ENCODE measurements at regions not wholly inside any gene's neighbourhood (a gene's known extent, or its start where the extent isn't known, plus 50 kb on each side); places are given as distances from the start of the nearest gene placed in this dataset.
"Not testable (repeated sequence)": the region's sequence is repeated elsewhere in the genome, so short reads cannot be mapped to it uniquely, and the experiment has no call there.

DNA sequence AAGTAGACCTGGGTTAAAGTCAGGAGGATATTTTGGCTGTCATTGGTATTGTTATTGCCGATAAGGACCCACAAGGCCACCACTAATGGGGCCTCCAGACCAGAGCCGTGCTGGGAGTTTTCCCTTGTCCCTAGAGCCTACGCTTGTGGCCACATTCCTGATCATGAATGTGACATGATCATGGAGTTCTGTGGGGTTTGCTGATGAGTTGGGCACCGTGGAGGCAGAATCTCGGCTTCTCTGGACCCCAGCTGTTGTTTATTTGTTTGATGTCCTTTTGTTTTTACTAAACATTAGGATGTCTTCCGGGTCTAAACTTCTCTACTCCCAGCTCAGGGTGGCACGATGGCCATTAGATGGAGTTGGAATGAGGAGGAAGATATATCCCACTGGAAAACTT, 74.9 kb upstream of the TMPRSS2 start:
- no peak for ATAC-seq
- peak in 1 of 2 donors; percentile 5 for DNase-seq
- intact Hi-C loops (cut with DNase I, micrococcal nuclease) = loop anchor here in 1 of 2 donors (10.0 kb wide), 1 partner anchor 58 kb away; no protein-coding TSS in a partner anchor

DNA sequence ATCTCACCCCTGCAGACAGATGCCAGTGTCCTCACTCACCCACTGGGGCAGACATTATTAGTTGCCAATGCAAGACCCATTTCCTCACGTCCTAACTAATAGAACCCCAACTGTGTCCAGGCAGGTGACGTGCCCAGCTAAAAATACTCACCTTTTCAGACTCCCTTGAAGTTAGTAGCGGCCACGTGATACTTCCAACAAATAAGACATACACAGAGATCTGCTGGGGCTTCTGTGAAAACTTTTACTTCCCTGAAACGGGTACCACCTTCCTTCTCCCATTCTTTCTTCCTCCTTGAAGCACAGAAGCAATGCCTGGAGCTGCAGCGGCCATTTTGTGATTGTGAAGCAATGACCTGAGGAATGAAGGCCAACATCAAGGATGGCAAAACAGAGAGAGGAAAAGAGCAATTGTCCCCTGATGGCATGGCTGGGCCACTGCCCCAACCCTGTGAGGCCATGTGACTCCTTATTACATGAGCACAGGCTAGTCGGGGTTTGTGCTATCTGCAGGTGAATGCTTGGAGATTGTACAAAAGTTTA, 74.4 kb upstream of the TMPRSS2 start:
- intact Hi-C loops (cut with DNase I, micrococcal nuclease) = loop anchor here in 1 of 2 donors (10.0 kb wide), 1 partner anchor 58 kb away; no protein-coding TSS in a partner anchor
- DNase-seq (peak in 1 of 2 donors; percentile 4), ATAC-seq (no peak)

DNA sequence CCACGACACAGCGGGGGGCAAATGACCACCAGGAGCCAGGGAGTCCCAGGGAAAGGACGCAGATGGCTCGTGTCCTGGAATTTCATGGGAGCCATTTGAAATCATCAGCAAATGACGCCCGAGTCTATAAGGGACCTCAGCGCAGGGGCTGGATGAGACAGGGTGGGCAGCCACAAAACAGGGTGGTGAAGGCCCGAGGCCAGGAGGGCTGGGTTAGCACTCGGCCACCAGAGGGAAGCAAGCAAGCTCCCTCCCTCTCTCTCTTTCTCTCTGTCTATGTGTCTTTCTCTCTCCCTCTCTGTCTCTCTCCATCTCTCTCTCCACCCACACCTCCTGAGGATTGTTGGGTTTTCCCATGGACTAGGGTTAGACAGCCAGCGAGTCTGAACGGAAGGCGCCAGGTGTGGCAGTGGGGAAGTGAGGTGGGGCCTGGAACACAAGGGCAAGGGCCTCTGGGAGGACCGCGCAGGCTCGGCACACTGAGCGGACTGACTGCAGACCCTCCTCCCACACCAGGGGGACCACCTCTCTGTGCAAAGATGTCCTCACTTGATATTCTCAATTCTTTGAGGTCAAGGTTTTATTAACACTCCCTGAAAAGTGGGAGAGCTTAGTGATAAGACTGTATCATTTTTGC, 73.8 kb upstream of the TMPRSS2 start:
- peak; percentile 41 for ATAC-seq
- intact Hi-C loops (cut with DNase I, micrococcal nuclease) = loop anchor here in 1 of 2 donors (10.0 kb wide), 1 partner anchor 57 kb away; no protein-coding TSS in a partner anchor
- DNase-seq = peak; percentile 60 to 68

DNA sequence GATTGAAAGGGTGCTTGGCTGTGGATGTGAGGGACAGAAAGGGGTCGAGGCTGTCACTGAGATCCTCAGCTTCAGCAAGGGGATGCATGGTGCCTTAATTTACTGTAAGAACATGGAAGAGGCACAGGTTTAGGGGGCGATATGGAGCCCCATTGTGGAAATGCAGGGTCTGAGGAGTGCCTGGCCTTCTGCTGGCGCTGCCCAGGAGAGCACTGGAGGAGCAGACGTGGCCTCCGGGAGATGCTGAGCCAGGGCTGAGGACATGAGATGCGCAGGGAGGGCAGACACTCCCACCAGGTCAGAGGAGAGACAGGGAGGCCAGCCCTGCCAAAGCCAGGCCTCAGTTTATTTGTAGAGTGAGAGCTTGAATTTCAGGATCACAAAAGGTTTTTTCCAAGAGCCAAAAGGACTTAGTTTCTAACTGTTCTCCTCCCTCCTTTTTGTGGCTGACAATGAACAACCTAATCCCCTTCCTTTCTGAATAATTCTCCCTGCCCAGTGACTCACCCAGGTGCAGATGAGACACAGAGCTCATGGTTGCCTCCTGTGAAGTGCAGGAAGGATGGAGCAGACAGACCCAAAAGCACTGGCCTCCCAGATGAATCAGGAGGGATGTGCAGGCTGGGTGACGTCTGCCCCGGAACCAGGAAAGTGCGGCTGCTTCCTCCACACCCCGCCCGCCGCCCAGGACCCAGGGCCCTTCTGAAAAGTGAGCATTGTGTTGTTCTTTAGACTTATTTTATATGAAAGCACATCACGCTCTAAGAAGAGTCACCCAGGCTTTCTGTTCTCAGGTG, 73.0 kb upstream of the TMPRSS2 start:
- peak; percentile 82 for DNase-seq
- peak; percentile 68 for ATAC-seq
- intact Hi-C loops (cut with DNase I, micrococcal nuclease) = loop anchor here in 1 of 2 donors (10.0 kb wide), 1 partner anchor 56 kb away; no protein-coding TSS in a partner anchor

DNA sequence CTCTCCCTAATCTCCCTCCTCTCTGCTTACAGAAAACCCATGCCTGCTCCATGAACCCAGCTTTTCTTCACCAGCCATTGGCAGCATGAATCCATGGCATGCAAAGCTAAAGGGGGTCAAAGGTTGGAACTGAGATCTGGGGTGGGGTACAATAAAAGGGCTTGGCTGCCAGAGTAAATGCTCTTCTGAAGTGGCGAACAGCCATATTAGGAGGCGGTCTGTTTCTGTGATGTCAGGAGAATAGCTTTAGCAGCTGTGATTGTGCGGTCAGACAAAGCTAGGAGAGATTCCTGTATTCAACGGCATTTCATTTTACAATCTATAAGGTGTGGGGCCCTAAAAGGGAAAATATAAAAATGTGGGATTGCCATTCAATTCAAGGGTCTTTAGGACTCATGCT, 71.7 kb upstream of the TMPRSS2 start:
- DNase-seq = peak; percentile 64 to 80
- intact Hi-C loops (cut with DNase I, micrococcal nuclease) = loop anchor here in 1 of 2 donors (10.0 kb wide), 1 partner anchor 55 kb away; no protein-coding TSS in a partner anchor
- peak; percentile 71 for ATAC-seq

DNA sequence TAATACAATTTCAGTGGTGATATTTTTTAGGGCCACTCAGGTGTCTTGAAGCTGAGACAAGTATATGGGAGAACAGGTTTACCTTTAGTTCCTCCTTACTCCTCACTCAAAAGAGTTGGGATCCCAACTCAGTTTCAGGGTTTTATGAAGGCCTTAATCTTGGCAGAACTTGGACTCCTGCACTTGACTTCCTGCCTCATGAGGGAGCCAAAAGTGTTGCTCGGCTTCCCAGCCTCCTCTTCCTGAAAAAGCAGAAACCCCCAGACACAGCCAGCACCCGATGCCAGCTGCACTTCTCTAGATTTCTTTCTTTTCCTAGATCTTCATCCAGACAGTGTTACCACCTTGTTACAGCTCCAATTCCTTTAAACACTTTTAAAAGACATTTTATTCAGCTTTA, 70.8 kb upstream of the TMPRSS2 start:
- peak; percentile 7 for ATAC-seq
- intact Hi-C loops (cut with DNase I, micrococcal nuclease) = no loop called here
- DNase-seq = no peak

DNA sequence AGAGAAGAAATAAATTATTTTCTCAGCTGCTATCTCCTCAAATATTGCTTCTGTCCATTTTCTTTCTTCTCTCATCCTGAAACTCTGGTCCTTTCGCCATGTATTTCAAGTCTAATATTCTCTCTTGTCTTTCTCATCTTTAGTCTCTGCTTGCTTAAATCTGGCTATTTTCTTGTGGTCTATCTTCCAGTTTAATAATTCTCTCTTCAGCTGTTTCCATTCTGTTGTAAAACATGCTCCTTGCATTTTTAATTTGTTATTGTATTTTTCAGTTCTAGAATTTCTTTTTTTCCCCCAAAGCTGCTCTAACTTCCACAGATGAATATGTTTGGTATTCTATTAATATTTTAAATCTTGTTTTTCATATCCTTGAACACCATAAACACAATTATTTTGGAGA, 70.1 kb upstream of the TMPRSS2 start:
- DNase-seq = no peak
- no peak for ATAC-seq
- intact Hi-C loops (cut with DNase I, micrococcal nuclease) = no loop called here

DNA sequence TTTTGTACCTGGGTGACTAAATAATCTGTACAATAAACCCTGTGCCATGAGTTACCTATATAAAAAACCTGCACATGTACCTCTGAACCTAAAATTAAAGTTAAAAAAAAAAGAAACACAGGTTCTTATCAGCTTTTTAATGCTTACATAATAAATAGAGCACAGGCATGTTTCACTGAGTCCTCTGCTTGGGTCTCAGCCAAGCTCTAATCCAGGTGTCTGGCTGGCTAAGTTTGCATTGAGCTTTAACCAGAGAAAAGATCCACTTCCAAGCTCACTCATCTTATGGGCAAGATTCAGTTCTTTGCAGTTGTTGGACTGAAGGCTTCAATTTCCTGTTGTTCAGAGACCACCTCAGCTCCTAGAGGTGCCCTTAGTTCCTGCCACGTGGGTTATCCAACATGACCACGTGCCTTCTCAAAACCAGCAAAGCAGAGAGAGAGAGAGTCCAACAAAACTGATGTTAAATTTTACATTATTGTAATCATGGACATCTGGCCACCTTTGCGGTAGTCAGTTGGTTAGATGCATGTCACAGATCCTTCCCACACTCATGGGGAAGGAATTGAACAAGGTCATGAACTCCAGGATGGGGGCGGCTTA, 68.2 kb upstream of the TMPRSS2 start:
- intact Hi-C loops (cut with DNase I, micrococcal nuclease) = no loop called here
- ATAC-seq (no peak), DNase-seq (no peak)

DNA sequence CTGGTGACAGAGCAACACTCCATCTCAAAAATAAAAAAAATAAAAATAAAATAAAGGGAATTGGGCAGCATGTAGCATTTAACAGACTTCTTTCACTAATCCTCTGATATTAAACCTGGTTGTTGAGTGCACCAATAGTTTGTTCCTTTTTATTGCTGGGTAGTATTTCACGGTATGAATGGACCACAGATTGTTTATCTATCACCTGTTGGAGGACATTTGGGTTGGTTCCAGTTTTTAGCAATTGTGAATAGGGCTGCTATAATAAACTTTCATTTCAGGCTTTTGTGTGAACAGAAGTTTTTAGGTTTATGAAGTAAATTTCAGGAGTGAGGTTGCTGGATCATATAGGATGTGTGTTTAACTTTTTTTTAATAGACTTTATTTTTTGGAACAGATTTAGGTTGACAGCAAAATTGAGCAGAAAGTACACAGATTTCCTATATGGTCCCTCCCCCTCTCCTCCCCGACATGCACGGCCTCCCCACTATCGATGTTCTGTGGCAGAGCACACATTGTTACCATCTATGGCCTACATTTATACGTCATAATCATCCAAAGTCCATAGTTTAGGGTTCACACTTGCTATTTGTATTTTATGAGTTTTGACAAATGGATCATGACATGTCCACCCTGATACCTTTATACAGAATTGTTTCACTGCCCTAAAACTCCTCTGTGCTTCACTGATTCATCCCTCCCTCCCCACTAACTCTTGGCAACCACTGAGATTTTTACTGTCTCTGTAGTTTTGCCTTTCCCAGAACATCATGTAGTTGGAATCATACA, 66.1 kb upstream of the TMPRSS2 start:
- ATAC-seq (peak; percentile 79), DNase-seq (no peak)
- intact Hi-C loops (cut with DNase I, micrococcal nuclease) = no loop called here

DNA sequence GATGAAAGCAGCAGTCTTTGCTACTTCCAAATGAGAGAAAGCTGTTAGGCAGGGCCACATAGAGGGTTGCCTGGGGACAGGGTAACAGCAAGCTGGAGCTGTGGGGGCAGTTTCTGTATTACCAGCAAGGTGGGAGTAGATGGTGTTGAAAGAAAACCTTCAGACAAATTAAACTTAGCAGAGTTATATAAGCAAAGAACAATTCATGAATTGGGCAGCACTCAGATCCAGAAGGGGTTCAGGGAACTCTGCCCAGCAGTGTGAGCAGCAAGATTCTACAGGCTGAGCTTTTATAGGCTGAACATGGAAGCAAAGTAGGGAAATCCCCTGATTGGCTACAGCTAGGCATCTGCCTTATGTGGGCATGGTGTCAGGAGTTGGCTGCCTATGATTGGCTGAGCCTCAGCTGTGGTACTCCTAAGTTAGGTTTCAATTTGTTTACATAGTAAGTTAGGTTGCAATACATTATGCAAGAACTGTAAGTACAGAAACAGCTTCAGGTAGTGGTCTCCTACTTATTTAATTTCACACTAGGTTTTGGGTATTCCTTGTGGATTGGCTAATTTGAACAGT, 64.1 kb upstream of the TMPRSS2 start:
- ATAC-seq = no peak
- intact Hi-C loops (cut with DNase I, micrococcal nuclease) = no loop called here
- no peak for DNase-seq

DNA sequence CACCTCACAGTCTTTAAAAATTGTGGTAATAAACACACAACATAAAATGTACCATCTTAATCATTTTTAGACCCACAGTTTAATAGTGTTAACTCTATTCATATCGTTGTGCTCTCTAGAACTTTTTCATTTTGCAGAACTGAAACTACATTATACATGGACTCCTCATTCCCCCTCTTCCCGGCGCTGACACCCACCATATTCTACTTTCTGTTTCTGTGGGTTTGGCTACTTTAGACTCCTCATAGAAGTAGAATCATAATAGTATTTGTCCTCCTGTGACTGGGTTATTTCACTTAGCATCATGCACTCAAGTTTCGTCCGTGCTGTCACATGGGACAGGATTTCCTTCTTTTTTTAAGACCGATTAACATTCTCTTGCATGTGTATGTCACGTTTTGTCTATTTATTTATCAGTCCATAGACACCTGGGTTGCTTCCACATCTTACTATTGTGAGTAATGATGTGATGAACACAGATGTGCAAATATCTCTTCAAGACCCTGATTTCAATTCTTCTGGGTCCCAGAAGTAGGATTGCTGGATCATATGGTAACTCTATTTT, 62.9 kb upstream of the TMPRSS2 start:
- no peak for ATAC-seq
- no peak for DNase-seq
- intact Hi-C loops (cut with DNase I, micrococcal nuclease) = no loop called here

DNA sequence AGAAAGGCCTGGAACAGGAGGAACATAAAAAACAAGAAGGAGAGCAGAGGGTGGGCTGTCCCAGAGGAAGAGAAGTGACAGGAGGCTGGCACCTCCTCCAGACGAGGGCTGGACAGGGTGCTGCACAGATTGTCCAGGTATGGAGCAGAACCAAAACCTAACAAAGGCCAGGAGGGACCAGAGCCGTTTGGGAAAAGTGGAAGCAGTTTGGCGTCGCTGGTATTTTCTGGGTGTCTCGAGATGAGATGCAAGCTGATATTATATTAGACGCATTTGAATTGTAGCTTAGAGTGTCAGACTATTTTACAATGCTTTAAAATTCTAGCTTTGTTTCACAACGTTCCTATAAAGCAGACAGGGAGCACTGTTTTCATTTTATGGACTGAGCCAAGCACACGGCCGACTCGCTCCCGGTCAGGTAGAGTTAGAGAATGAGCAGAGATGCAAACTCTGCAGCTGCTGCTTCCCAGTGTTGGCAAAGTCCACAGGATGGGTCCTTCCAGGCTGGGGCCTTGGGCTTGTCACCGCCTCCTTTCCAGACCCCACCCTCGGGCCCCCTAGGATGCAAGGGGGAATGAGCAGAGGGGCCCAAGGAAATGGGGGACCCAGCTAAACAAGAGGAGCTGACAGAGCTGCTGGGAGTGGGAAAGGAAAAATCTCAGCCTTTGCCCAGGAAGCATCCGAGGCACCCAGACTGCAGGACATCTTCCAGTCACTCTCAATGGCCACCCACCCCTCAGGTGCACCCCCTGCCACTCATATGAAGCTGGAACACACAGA, 60.8 kb upstream of the TMPRSS2 start:
- intact Hi-C loops (cut with DNase I, micrococcal nuclease) = no loop called here
- ATAC-seq (no peak), DNase-seq (no peak)

DNA sequence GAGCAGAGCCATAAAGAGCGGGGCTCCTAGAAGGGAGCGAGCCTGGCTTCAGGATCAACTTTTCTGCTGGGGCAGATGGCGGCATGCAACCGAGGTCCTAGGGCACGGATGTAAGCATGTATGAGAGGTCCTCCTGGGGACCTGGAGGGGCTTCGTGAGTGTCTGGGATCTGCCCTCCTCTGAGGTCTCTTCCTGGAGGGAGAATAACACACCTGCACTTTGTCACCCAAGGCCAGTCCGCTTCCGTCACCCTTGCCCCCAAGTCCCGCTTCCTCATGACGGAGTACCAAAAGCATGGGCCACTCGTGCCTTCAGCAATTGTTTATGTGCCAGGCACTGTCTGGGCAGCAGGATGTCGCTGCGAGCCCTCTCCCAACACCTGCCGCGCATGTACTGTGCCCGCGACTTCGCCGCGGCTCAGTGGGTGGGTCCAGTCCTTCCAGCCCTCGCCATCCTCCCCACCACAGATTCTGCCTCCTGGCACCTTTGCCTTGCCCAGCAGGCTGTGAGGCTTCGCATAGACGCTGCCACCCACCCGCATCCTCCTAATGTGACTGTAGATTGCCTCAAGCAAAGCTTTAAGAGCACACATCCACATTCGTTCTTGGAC, 60.0 kb upstream of the TMPRSS2 start:
- intact Hi-C loops (cut with DNase I, micrococcal nuclease) = no loop called here
- ATAC-seq (no peak), DNase-seq (no peak)

DNA sequence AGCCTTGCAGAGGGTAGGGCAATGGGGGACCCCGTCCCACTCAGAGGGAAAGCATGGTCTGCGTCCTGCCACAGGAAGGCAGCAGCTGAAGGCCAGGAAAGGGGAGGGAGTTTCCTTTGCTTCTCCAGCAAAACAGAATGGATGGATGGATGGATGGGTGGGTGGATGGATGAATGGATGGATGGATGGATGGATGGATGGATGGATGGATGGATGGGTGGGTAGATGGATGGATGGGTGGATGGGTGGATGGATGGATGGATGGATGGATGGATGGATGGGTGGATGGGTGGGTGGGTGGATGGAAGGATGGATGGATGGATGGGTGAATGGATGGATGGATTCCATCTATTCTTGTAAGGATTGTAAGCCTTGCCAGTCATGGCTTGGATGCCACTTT, 59.3 kb upstream of the TMPRSS2 start:
- intact Hi-C loops (cut with DNase I, micrococcal nuclease); ATAC-seq; DNase-seq: not testable (repeated sequence)

DNA sequence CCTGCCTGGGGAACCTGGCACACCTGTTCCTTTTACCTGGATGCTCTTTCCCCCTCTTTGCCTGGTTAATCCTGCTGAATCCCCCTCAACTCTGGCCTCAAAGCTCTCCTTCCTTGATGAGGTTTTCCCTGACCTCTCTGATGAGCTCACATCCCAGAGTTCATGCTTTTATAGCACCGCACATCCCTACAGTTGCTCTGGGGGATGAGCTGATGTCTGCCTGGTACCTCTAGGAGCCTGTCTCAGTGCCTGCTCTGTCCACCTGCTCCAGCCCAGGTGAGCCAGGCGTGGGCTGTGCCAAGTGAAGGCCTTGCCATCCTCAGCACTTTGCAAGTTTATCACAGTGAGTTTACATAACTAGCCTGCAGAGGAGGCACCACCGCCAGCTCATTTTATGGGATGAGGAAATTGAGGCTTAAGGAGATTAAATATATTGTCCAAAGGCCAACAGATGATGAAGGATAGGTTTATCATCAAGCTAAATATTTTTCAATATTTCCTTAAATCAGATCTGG, 58.6 kb upstream of the TMPRSS2 start:
- DNase-seq (peak; percentile 70 to 81), ATAC-seq (peak; percentile 63)
- intact Hi-C loops (cut with DNase I, micrococcal nuclease) = no loop called here

DNA sequence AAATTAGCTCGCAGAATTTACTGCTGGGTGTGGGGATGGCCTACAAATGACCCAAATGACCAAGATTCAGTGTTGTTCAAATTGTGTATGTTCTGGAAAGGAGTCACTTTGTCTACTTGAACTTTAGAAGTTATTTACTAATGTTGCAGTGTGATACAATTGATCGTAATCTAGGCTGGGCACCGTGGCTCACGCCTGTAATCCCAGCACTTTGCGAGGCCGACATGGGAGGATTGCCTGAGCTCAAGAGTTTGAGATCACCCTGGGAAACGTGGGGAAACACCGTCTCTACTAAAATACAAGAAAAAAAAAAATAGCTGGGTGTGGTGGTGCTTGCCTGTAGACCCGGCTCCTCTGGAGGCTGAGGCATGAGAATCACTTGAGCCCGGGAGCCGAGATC, 57.6 kb upstream of the TMPRSS2 start:
- ATAC-seq = peak; percentile 31
- intact Hi-C loops (cut with DNase I, micrococcal nuclease) = no loop called here
- peak in 1 of 2 donors; percentile 43 for DNase-seq

DNA sequence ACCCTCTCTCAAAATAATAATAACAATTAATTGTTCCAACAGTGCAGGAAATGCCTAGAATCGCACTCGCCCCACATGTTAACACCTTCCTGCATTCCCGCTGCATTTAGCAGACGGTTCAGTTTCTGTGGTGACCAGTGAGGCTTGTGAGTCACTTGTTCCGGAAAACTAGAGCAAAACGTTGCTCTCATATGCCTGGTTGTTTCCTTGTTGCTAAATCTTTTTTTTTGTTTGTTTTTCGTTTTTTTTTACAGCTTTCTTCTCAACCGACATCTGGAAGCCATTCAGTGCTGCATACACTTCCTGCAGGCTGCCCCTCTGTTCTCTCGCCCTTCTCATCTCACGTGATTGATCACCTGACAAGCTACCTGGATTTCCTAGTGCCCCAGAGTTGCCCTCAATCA, 56.9 kb upstream of the TMPRSS2 start:
- intact Hi-C loops (cut with DNase I, micrococcal nuclease) = no loop called here
- DNase-seq = peak; percentile 50 to 82
- peak; percentile 57 for ATAC-seq
